Adrenal gland (tissue), 9 donors: ENCODE measurements at regions not wholly inside any gene's neighbourhood (a gene's known extent, or its start where the extent isn't known, plus 50 kb on each side); places are given as distances from the start of the nearest gene placed in this dataset.

ENCODE experiments used
- DNase-seq, 7 donors: peaks; one replicate each; pipeline ENCODE4 v3.0.0-alpha.2; 2019 to 2020
- H3K27ac ChIP-seq, 5 donors: fragments of 200-600 bp; sonication (generic) in 4 of 5; 1 replicate in 3 of 5; 2 replicates in 2 of 5; pipeline versions ENCODE4 v1.5.1 to v1.8.0; 2016 to 2020; ENCODE audit warnings: mild to moderate bottlenecking in 1 of 5
- H3K27me3 ChIP-seq: fragments of 200-600 bp; 2 replicates; pipeline ENCODE4 v1.8.0; 2021
- H3K36me3 ChIP-seq, 2 donors: fragments of 200-600 bp; replicated peaks in 1 of 2; 1 replicate in 1 of 2; 2 replicates in 1 of 2; pipeline versions ENCODE4 v1.5.1 to v1.8.0; 2018 to 2022
- H3K4me1 ChIP-seq, 2 donors: fragments of 200-600 bp; replicated peaks in 1 of 2; 1 replicate in 1 of 2; 2 replicates in 1 of 2; pipeline versions ENCODE4 v1.5.1 to v1.8.0; 2018 to 2021
- H3K4me3 ChIP-seq, 4 donors: fragments of 200-600 bp; sonication (generic) in 3 of 4; one replicate each; pipeline ENCODE4 v1.5.1; 2016 to 2018
- H3K9me3 ChIP-seq, 3 donors: fragments of 200-600 bp; sonication (generic) in 1 of 3; replicated peaks in 1 of 3; 1 replicate in 2 of 3; 2 replicates in 1 of 3; pipeline versions ENCODE4 v1.5.1 to v1.8.0; 2016 to 2021
- POLR2A ChIP-seq, 2 donors: fragments of 450-650 bp; IDR thresholded peaks; one replicate each; pipeline ENCODE4 v1.6.1; 2017; ENCODE audit warnings: antibody characterized with exemption in 2 of 2, mild to moderate bottlenecking in 2 of 2, moderate library complexity in 1 of 2
- whole genome bisulfite sequencing, 4 donors: extraction: QIAGEN DNeasy Blood & Tissue Kit in 2 of 4; methylation state at CpG; one replicate each; pipeline versions ENCODE4 v1.1.5 to v1.1.7; 2013 to 2017; 5-methylcytosine and 5-hydroxymethylcytosine counted together
- intact Hi-C, 2 donors: fragments of 100-400 bp; cut with DNase I; formaldehyde crosslinking; loops; one replicate each; pipeline versions ENCODE4 v1.14.1 to v1.15.0; 2022 to 2023
- TF ChIP-seq, protein P1 (sequence below), 6 experiments: fragments of 450-650 bp in 4 of 6; fragments of 200-600 bp in 2 of 6; sonication (generic) in 1 of 6; IDR thresholded peaks; 1 replicate in 5 of 6; 2 replicates in 1 of 6; pipeline versions ENCODE4 v1.5.1 to v1.8.0; 2016 to 2021; ENCODE audit warnings: antibody characterized with exemption in 6 of 6, mild to moderate bottlenecking in 2 of 6, moderate library complexity in 1 of 6
- donor health status: healthy with polysubstance abuse.
- donor health status: Bipolar disorder and iron deficiency.
- donor health status: DM: yes; HTN: yes; CAD: no.
- donor health status: DM: no; HTN: no; CAD: no.
- donor health status: DM: no; HTN: no; CAD: no.

DNA sequence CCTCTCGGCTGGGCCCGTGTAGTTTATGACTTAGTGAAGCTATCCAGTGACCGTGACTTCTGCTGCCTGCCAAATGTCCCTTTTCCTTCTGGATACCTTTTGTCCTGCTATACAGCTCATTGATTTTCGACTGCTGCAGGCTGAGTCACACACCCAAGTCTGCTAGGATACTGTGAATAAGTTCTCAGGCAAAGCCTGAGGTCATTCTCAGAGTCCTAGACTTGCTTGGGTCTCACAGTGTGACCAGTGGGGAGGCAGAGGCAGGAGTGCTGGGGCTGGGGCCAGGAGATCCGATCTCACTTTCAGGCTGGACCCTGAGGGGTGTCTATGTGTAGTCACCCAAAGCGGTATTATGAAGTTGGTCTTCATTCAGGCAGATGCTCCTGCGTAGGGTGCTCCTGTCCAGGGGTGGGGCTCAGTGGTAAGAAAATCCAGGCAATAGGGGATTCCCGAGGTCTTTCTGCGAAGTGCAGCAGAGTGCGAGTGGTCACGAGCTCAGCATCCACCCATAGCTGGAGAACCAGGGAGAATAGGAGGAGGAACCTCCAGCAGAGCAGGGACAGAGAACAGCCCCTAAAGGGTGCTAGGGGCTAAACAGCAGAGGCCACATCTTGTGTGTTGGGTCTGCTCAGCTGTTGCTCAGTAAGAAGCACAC is 268.6 kb upstream of the NCKAP5 start:
- Histone ChIP-seq H3K27ac (no peak overlapping the region), H3K4me3 (no peak overlapping the region), H3K4me1 (no peaks in the 10 kb centered on the region), H3K27me3 (no peaks in the 10 kb centered on the region), H3K9me3 (no peaks in the 10 kb centered on the region), H3K36me3 (no peaks in the 10 kb centered on the region)
- TF ChIP-seq, protein P1, sequence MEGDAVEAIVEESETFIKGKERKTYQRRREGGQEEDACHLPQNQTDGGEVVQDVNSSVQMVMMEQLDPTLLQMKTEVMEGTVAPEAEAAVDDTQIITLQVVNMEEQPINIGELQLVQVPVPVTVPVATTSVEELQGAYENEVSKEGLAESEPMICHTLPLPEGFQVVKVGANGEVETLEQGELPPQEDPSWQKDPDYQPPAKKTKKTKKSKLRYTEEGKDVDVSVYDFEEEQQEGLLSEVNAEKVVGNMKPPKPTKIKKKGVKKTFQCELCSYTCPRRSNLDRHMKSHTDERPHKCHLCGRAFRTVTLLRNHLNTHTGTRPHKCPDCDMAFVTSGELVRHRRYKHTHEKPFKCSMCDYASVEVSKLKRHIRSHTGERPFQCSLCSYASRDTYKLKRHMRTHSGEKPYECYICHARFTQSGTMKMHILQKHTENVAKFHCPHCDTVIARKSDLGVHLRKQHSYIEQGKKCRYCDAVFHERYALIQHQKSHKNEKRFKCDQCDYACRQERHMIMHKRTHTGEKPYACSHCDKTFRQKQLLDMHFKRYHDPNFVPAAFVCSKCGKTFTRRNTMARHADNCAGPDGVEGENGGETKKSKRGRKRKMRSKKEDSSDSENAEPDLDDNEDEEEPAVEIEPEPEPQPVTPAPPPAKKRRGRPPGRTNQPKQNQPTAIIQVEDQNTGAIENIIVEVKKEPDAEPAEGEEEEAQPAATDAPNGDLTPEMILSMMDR (IDR thresholded peaks at IDR 0.05): no peak
- TF ChIP-seq POLR2A (IDR thresholded peaks at IDR 0.05): no peak
- intact Hi-C loops: no loop called here
- DNase-seq: no peak
- 78 to 87% (median 81%) methylated on average over 11 of the region's 11 CpGs for WGBS, 4 donors

DNA sequence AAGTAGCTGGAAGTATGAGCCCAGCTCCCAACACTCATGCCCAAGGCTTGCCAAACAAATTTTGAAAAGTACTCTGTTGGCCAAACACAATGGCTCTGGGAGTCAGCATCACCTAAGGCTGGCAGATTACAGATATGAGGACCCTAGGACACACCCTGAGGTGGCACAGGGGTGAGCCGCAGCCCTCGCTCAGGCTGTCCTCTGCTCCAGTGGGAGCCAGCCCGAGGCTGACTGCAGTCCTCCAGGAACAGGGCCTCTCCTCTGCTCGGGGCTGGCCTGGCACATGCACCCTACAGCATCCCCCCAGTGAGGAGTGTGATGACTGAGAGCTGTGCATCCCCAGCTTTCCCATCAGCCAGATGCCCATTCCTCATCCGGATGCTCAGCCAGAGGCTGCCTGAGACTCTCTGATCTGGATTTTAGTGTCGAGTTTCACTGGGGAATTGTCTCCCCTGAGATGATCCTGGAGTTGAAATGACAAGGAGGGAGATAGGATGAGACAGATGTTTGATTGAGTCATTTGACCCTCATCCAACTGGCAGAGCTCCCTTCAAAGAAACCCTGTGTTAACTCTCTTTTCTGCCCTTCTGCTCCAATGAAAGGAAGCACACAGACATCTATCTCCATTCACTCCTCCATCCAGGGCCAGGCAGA is 269.3 kb upstream of the NCKAP5 start:
- no peak overlapping the region for H3K4me3 ChIP-seq
- no peak for DNase-seq
- intact Hi-C loops: no loop called here
- no peaks in the 10 kb centered on the region for H3K27me3 ChIP-seq
- WGBS, 4 donors: 52 to 70% (median 66%) methylated on average over 3 to 6 of the region's 6 CpGs
- H3K4me1 ChIP-seq: no peaks in the 10 kb centered on the region
- H3K36me3 ChIP-seq: no peaks in the 10 kb centered on the region
- H3K9me3 ChIP-seq: no peaks in the 10 kb centered on the region
- no peak for TF ChIP-seq POLR2A (IDR thresholded peaks at IDR 0.05)
- TF ChIP-seq, protein P1 (IDR thresholded peaks at IDR 0.05): no peak
- no peak overlapping the region for H3K27ac ChIP-seq

DNA sequence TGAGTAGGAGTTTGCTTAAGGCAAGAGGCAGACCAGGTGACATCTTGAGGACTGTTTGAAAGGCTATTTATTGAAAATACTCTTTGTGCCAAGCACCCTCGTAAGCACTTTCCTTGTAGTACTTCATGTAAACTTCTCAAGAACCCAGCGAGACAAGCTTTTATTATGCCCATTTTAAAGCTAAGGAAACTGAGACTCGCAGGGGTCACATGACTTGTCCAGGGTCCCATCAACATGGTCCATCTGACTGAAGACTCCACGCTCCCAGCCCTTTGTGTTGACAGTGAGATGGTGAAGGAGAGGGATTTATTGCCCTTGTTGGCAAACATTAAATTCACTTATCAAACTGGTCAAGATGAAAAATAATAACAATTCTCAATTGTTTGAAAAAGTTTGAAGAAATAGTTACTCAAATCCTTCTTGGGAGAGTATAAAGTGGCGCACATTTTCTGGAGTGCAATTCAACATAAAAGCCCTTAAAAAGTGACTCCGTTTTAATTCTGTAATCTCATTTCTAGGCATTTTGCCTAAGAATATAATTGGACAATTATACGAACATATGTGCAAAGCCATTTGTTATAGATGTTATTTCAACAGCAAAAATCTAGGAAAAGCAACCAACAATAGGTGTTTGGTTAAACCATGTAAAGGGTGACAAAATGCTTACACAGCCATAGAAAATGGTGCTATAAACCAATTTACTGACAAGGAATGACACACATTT is 270.5 kb upstream of the NCKAP5 start:
- H3K27ac ChIP-seq: no peak overlapping the region
- no peak for TF ChIP-seq POLR2A (IDR thresholded peaks at IDR 0.05)
- TF ChIP-seq, protein P1 (IDR thresholded peaks at IDR 0.05): no peak
- H3K27me3 ChIP-seq: no peaks in the 10 kb centered on the region
- no peaks in the 10 kb centered on the region for H3K9me3 ChIP-seq
- no peak for DNase-seq
- no peaks in the 10 kb centered on the region for H3K36me3 ChIP-seq
- H3K4me3 ChIP-seq: no peak overlapping the region
- 78 to 87% (median 82%) methylated on average over 7 of the region's 7 CpGs for WGBS, 4 donors
- H3K4me1 ChIP-seq: no peaks in the 10 kb centered on the region
- intact Hi-C loops: no loop called here

DNA sequence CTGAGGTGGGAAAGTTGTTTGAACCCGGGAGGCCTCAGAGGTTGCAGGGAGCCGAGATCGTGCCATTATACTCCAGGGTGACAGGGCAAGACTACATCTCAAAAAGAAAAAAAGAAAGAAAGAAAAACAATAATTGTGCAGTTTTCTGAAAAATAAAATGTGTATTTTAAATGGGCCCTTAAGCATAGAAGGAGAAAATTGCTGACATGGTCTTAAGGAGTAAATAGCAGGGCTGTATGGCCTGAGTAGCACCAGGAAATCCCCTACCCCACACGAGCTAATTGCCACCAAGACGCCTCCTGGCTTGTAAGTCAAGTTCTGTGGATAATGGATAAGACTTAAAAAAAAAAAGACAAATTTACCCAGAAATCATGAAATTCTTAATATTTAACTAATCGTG is 271.4 kb upstream of the NCKAP5 start:
- Histone ChIP-seq H3K9me3 (no peaks in the 10 kb centered on the region), H3K27ac (no peak overlapping the region), H3K27me3 (no peaks in the 10 kb centered on the region), H3K4me1 (no peaks in the 10 kb centered on the region), H3K4me3 (no peak overlapping the region), H3K36me3 (no peaks in the 10 kb centered on the region)
- 71 to 86% (median 78%) methylated on average over 6 of the region's 6 CpGs for WGBS, 4 donors
- no peak for TF ChIP-seq POLR2A (IDR thresholded peaks at IDR 0.05)
- TF ChIP-seq, protein P1 (IDR thresholded peaks at IDR 0.05): no peak
- intact Hi-C loops: no loop called here
- DNase-seq: no peak
